HEK293 (cell line): ENCODE measurements at regions not wholly inside any gene's neighbourhood (a gene's known extent, or its start where the extent isn't known, plus 50 kb on each side); places are given as distances from the start of the nearest gene placed in this dataset.

Experiments used
- BCL11A ChIP-seq: fragments of 450-650 bp; formaldehyde crosslinking; IDR thresholded peaks from 2 replicates; pipeline ENCODE4 v1.5.1; 2016; ENCODE audit warnings: low read depth, missing biosample characterization, missing genetic modification characterization
- TF ChIP-seq, protein P1 (sequence below): fragments of 450-650 bp; formaldehyde crosslinking; IDR thresholded peaks from 2 replicates; pipeline ENCODE4 v1.5.1; 2016; ENCODE audit warnings: missing biosample characterization, missing genetic modification characterization
- TF ChIP-seq, protein P2 (sequence below): fragments of 450-650 bp; formaldehyde crosslinking; IDR thresholded peaks from 2 replicates; pipeline ENCODE4 v1.5.1; 2016; ENCODE audit warnings: missing biosample characterization, missing genetic modification characterization
- TF ChIP-seq, protein P3 (sequence below): fragments of 450-650 bp; formaldehyde crosslinking; IDR thresholded peaks from 2 replicates; pipeline ENCODE4 v1.5.1; 2016; ENCODE audit warnings: missing biosample characterization, missing genetic modification characterization, low read depth

DNA sequence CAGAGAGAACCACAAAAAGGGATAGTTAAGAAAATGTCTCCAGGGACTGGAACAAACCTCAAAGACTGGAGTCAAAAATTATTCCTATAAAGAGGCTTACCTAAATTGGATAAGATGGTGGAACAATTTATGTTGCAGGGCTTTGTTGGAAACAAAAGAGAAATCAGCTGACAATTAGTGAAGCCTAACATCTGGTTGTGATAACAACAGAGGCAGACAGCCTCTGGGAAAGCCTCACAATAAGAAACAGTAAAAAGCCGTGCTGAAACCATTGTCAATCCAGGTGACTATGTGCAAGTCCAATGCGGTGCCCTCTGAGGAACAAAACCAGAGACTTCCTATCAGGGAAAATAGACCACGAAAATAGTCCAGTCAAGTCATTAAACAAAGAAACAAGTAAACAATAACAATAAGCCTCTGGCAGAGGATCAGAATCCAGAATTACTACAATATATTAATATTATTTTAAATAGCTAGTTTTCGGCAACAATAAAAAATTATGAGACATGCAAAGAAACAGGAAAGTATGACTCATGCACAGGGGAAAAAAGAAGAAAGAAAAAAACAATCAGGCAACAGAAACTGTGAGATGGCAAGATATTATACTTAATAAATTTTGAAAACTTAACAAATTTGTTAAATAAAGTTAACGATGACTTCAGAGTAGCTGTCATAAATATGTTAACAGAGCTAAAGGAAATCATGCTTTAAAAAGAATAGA, 99.7 kb upstream of the RXFP2 start:
- TF ChIP-seq, protein P1, sequence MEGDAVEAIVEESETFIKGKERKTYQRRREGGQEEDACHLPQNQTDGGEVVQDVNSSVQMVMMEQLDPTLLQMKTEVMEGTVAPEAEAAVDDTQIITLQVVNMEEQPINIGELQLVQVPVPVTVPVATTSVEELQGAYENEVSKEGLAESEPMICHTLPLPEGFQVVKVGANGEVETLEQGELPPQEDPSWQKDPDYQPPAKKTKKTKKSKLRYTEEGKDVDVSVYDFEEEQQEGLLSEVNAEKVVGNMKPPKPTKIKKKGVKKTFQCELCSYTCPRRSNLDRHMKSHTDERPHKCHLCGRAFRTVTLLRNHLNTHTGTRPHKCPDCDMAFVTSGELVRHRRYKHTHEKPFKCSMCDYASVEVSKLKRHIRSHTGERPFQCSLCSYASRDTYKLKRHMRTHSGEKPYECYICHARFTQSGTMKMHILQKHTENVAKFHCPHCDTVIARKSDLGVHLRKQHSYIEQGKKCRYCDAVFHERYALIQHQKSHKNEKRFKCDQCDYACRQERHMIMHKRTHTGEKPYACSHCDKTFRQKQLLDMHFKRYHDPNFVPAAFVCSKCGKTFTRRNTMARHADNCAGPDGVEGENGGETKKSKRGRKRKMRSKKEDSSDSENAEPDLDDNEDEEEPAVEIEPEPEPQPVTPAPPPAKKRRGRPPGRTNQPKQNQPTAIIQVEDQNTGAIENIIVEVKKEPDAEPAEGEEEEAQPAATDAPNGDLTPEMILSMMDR, result no peak
- TF ChIP-seq BCL11A (tag by site-specific recombination), result no peak
- TF ChIP-seq, protein P2, sequence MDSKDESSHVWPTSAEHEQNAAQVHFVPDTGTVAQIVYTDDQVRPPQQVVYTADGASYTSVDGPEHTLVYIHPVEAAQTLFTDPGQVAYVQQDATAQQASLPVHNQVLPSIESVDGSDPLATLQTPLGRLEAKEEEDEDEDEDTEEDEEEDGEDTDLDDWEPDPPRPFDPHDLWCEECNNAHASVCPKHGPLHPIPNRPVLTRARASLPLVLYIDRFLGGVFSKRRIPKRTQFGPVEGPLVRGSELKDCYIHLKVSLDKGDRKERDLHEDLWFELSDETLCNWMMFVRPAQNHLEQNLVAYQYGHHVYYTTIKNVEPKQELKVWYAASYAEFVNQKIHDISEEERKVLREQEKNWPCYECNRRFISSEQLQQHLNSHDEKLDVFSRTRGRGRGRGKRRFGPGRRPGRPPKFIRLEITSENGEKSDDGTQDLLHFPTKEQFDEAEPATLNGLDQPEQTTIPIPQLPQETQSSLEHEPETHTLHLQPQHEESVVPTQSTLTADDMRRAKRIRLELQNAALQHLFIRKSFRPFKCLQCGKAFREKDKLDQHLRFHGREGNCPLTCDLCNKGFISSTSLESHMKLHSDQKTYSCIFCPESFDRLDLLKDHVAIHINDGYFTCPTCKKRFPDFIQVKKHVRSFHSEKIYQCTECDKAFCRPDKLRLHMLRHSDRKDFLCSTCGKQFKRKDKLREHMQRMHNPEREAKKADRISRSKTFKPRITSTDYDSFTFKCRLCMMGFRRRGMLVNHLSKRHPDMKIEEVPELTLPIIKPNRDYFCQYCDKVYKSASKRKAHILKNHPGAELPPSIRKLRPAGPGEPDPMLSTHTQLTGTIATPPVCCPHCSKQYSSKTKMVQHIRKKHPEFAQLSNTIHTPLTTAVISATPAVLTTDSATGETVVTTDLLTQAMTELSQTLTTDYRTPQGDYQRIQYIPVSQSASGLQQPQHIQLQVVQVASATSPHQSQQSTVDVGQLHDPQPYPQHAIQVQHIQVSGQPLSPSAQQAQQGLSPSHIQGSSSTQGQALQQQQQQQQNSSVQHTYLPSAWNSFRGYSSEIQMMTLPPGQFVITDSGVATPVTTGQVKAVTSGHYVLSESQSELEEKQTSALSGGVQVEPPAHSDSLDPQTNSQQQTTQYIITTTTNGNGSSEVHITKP (tag by site-specific recombination), result no peak
- TF ChIP-seq, protein P3, sequence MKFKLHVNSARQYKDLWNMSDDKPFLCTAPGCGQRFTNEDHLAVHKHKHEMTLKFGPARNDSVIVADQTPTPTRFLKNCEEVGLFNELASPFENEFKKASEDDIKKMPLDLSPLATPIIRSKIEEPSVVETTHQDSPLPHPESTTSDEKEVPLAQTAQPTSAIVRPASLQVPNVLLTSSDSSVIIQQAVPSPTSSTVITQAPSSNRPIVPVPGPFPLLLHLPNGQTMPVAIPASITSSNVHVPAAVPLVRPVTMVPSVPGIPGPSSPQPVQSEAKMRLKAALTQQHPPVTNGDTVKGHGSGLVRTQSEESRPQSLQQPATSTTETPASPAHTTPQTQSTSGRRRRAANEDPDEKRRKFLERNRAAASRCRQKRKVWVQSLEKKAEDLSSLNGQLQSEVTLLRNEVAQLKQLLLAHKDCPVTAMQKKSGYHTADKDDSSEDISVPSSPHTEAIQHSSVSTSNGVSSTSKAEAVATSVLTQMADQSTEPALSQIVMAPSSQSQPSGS (tag by site-specific recombination), result no peak
